ENCODE measurements at regions not wholly inside any gene's neighbourhood (a gene's known extent, or its start where the extent isn't known, plus 50 kb on each side); places are given as distances from the start of the nearest gene placed in this dataset.

DNA sequence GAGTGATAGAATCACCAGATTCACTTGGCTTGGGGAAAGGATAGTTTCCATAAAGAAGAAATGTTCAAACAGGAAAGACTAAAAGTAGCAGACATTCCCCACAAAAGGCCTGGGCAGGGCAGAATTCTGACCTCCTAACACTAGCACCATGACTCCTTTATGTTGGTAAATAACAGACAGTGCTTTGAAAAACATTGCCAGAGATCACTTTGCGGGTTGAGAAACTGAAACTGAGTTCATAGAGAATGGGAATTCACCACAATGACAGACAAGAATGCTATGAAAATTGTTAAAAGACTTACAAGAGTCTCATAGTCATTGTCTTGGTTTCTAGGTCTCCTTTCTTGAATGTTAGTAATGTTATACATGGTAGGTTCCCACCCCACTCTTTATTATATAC lies 172.5 kb upstream of the GLRA1 start:
- Histone ChIP-seq H3K27me3 (no peaks in the 10 kb centered on the region), H3K4me3 (no peak overlapping the region), H3K9me3 (replicated peaks in 1 of 3) (no peaks in the 10 kb centered on the region), H3K27ac (no peak overlapping the region), H3K36me3 (replicated peaks in 1 of 2) (no peaks in the 10 kb centered on the region), H3K4me1 (replicated peaks in 1 of 2) (no peaks in the 10 kb centered on the region)
- TF ChIP-seq, protein P1, sequence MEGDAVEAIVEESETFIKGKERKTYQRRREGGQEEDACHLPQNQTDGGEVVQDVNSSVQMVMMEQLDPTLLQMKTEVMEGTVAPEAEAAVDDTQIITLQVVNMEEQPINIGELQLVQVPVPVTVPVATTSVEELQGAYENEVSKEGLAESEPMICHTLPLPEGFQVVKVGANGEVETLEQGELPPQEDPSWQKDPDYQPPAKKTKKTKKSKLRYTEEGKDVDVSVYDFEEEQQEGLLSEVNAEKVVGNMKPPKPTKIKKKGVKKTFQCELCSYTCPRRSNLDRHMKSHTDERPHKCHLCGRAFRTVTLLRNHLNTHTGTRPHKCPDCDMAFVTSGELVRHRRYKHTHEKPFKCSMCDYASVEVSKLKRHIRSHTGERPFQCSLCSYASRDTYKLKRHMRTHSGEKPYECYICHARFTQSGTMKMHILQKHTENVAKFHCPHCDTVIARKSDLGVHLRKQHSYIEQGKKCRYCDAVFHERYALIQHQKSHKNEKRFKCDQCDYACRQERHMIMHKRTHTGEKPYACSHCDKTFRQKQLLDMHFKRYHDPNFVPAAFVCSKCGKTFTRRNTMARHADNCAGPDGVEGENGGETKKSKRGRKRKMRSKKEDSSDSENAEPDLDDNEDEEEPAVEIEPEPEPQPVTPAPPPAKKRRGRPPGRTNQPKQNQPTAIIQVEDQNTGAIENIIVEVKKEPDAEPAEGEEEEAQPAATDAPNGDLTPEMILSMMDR (IDR thresholded peaks at IDR 0.05) = no peak
- DNase-seq = no peak
- WGBS, 4 donors = 35 to 57% (median 51%) methylated on average over 1 of the region's 1 CpG
- intact Hi-C loops (cut with DNase I) = no loop called here

DNA sequence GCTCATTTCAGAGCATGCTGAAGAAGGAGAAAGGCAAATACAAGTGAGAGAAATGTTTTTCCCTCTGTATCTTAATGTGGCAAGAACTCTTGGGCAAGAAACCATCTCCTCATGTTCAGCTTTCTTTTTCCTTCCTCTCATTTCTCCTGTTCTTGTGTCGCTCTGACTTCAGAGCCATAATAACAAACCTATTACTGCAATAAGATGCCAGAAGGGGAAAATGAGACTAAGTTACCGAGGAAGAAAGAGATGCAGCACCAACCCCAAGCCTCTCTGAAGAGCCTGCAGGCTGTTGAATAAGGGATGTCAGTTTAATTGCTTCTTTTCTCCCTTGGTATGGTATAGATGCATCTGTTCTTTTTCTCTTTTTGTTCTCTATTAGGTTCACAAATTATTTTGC lies 170.1 kb upstream of the GLRA1 start:
- intact Hi-C loops (cut with DNase I) = no loop called here
- H3K4me1 ChIP-seq (replicated peaks in 1 of 2) = no peaks in the 10 kb centered on the region

DNA sequence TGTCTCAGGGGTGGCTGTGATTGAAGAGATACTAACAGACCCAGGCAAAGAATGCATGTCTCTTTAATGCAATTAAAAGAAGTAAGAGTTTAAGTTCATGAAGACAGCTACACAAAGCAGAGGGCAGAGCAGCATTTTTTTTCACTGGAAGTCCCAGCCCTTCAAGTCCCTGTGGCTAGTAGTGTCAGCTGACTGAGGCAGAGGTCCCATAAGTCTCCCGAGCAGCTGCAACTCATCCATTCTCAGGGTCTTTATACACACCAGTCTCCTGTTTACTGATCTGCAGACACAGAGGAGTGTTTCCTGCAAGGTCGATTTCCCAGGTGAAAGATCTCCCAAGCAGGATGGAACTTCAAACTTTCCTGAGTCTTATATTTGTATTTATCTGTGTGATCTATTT lies 169.4 kb upstream of the GLRA1 start:
- Histone ChIP-seq H3K27me3 (no peaks in the 10 kb centered on the region), H3K4me3 (no peak overlapping the region), H3K27ac (no peak overlapping the region), H3K4me1 (replicated peaks in 1 of 2) (no peaks in the 10 kb centered on the region), H3K9me3 (replicated peaks in 1 of 3) (no peaks in the 10 kb centered on the region), H3K36me3 (replicated peaks in 1 of 2) (no peaks in the 10 kb centered on the region)
- no peak for DNase-seq
- 34 to 54% (median 36%) methylated on average over 2 of the region's 2 CpGs for WGBS, 4 donors
- TF ChIP-seq, protein P1 (IDR thresholded peaks at IDR 0.05) = no peak
- no peak for TF ChIP-seq POLR2A (IDR thresholded peaks at IDR 0.05)
- intact Hi-C loops (cut with DNase I) = no loop called here

More for the DNA sequence above, 170.1 kb upstream of the GLRA1 start:
- TF ChIP-seq POLR2A (IDR thresholded peaks at IDR 0.05) = no peak
- TF ChIP-seq, protein P1 (IDR thresholded peaks at IDR 0.05) = no peak
- no peak for DNase-seq
- Histone ChIP-seq H3K27ac (no peak overlapping the region), H3K27me3 (no peaks in the 10 kb centered on the region), H3K36me3 (replicated peaks in 1 of 2) (no peaks in the 10 kb centered on the region), H3K9me3 (replicated peaks in 1 of 3) (no peaks in the 10 kb centered on the region), H3K4me3 (no peak overlapping the region)
- 74 to 85% (median 82%) methylated on average over 2 of the region's 2 CpGs for WGBS, 4 donors

DNA sequence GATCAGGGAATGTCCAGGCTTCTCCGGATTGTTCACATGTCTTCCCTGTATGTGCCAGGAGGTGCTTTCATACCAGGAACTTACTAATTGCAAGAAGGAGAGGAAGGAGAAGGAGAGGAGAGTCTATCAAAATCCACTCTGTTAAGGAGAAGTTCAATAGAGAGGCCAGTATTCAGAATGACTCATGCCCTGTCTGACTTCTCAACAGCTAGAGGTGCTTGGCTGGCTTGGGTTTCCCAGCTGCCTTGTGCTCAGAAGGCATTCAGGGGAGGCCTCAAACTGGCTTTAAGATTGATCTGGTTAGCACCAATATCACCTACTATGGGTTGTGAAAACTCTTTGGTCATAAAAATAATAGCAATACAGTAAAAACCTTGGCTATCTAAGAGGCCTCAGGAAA lies 167.9 kb upstream of the GLRA1 start:
- no peaks in the 10 kb centered on the region for H3K4me1 ChIP-seq (replicated peaks in 1 of 2)
- no peak for DNase-seq
- no peak overlapping the region for H3K27ac ChIP-seq
- H3K27me3 ChIP-seq = no peaks in the 10 kb centered on the region
- no peaks in the 10 kb centered on the region for H3K9me3 ChIP-seq (replicated peaks in 1 of 3)
- H3K4me3 ChIP-seq = no peak overlapping the region
- H3K36me3 ChIP-seq (replicated peaks in 1 of 2) = no peaks in the 10 kb centered on the region
- intact Hi-C loops (cut with DNase I) = no loop called here
- WGBS, 4 donors = 71 to 100% (median 83%) methylated on average over 1 of the region's 1 CpG
- no peak for TF ChIP-seq POLR2A (IDR thresholded peaks at IDR 0.05)
- TF ChIP-seq, protein P1 (IDR thresholded peaks at IDR 0.05) = no peak

All from adrenal gland (tissue), 9 donors.